Thymus (tissue), 11 donors: ENCODE measurements at regions not wholly inside any gene's neighbourhood (a gene's known extent, or its start where the extent isn't known, plus 50 kb on each side); places are given as distances from the start of the nearest gene placed in this dataset.

ENCODE experiments used
- DNase-seq, 9 donors: peaks; one replicate each; pipeline ENCODE4 v3.0.0-alpha.2; 2013; ENCODE audit warnings: low spot score in 9 of 9, low read depth in 6 of 9, missing footprints in 1 of 9
- H3K27ac ChIP-seq, 2 donors: one replicate each; pipeline ENCODE4 v1.5.1; 2013; ENCODE audit warnings: control low read depth in 1 of 2, low read depth in 1 of 2, low read length in 1 of 2, mild to moderate bottlenecking in 1 of 2, moderate library complexity in 1 of 2
- H3K27me3 ChIP-seq, 2 donors: one replicate each; pipeline ENCODE4 v1.5.1; 2013; ENCODE audit warnings: low read length in 1 of 2; ENCODE audit not compliant: control insufficient read depth in 2 of 2, insufficient read depth in 1 of 2
- H3K36me3 ChIP-seq, 2 donors: one replicate each; pipeline ENCODE4 v1.5.1; 2013; ENCODE audit warnings: low read length in 1 of 2, mild to moderate bottlenecking in 1 of 2, moderate library complexity in 1 of 2; ENCODE audit not compliant: control insufficient read depth in 2 of 2, insufficient read depth in 2 of 2
- H3K4me1 ChIP-seq, 2 donors: one replicate each; pipeline ENCODE4 v1.5.1; 2013; ENCODE audit warnings: low read length in 2 of 2; ENCODE audit not compliant: control insufficient read depth in 2 of 2, insufficient read depth in 2 of 2
- H3K4me3 ChIP-seq, 2 donors: one replicate each; pipeline ENCODE4 v1.5.1; 2013; ENCODE audit warnings: low read length in 2 of 2, control low read depth in 1 of 2, mild to moderate bottlenecking in 1 of 2
- H3K9me3 ChIP-seq, 2 donors: one replicate each; pipeline ENCODE4 v1.5.1; 2013; ENCODE audit warnings: low read length in 1 of 2, mild to moderate bottlenecking in 1 of 2; ENCODE audit not compliant: control insufficient read depth in 2 of 2, insufficient read depth in 1 of 2
- WGBS: extraction: QIAGEN DNeasy Blood & Tissue Kit; methylation state at CpG from one replicate; pipeline ENCODE4 v1.1.7; 2013; 5-methylcytosine and 5-hydroxymethylcytosine counted together
- donor health status: healthy.

- no peak overlapping the region for H3K4me3 ChIP-seq
- no peak for DNase-seq
- no peaks in the 10 kb centered on the region for H3K36me3 ChIP-seq
- H3K9me3 ChIP-seq: no peaks in the 10 kb centered on the region
- no peak overlapping the region for H3K27ac ChIP-seq
- 38% methylated on average over 1 of the region's 1 CpG for WGBS
- no peaks in the 10 kb centered on the region for H3K4me1 ChIP-seq
- no peaks in the 10 kb centered on the region for H3K27me3 ChIP-seq
These were observed 217.6 kb upstream of the FOXQ1 start for GRCh38 chr6:1094306-1094705.

- no peak overlapping the region for H3K4me3 ChIP-seq
- H3K27me3 ChIP-seq: no peaks in the 10 kb centered on the region
- H3K27ac ChIP-seq: no peak overlapping the region
- no peaks in the 10 kb centered on the region for H3K9me3 ChIP-seq
- WGBS: 67% methylated on average over 3 of the region's 3 CpGs
- H3K36me3 ChIP-seq: no peaks in the 10 kb centered on the region
- no peak for DNase-seq
- H3K4me1 ChIP-seq: no peaks in the 10 kb centered on the region
These were observed 220.0 kb upstream of the FOXQ1 start for GRCh38 chr6:1091900-1092299.

- Histone ChIP-seq H3K27ac (no peak overlapping the region), H3K36me3 (no peaks in the 10 kb centered on the region), H3K27me3 (no peaks in the 10 kb centered on the region), H3K4me1 (no peaks in the 10 kb centered on the region), H3K4me3 (no peak overlapping the region), H3K9me3 (no peaks in the 10 kb centered on the region)
- no peak for DNase-seq
- WGBS: 98% methylated on average over 1 of the region's 1 CpG
These were observed 222.0 kb upstream of the FOXQ1 start for GRCh38 chr6:1089859-1090258.

GRCh38 chr6:1088492-1089001 is 223.4 kb upstream of the FOXQ1 start:
- no peak for DNase-seq
- H3K36me3 ChIP-seq: no peaks in the 10 kb centered on the region
- H3K4me3 ChIP-seq: no peak overlapping the region
- WGBS: 78% methylated on average over 5 of the region's 5 CpGs
- no peaks in the 10 kb centered on the region for H3K4me1 ChIP-seq
- no peaks in the 10 kb centered on the region for H3K9me3 ChIP-seq
- H3K27ac ChIP-seq: no peak overlapping the region
- H3K27me3 ChIP-seq: no peaks in the 10 kb centered on the region

GRCh38 chr6:1087154-1087843 is 224.6 kb upstream of the FOXQ1 start:
- no peaks in the 10 kb centered on the region for H3K36me3 ChIP-seq
- H3K27ac ChIP-seq: no peak overlapping the region
- H3K9me3 ChIP-seq: no peaks in the 10 kb centered on the region
- no peaks in the 10 kb centered on the region for H3K27me3 ChIP-seq
- DNase-seq: no peak
- WGBS: 78% methylated on average over 11 of the region's 11 CpGs
- no peak overlapping the region for H3K4me3 ChIP-seq
- H3K4me1 ChIP-seq: no peaks in the 10 kb centered on the region

GRCh38 chr6:1086446-1087153 is 225.3 kb upstream of the FOXQ1 start:
- Histone ChIP-seq H3K4me1 (no peaks in the 10 kb centered on the region), H3K9me3 (no peaks in the 10 kb centered on the region), H3K27ac (no peak overlapping the region), H3K4me3 (no peak overlapping the region), H3K27me3 (no peaks in the 10 kb centered on the region), H3K36me3 (no peaks in the 10 kb centered on the region)
- WGBS: 90% methylated on average over 10 of the region's 10 CpGs
- DNase-seq: no peak

GRCh38 chr6:1082285-1082935 is 229.5 kb upstream of the FOXQ1 start:
- Histone ChIP-seq H3K9me3 (no peaks in the 10 kb centered on the region), H3K36me3 (no peaks in the 10 kb centered on the region), H3K27me3 (no peaks in the 10 kb centered on the region), H3K4me3 (no peak overlapping the region), H3K27ac (no peak overlapping the region), H3K4me1 (no peaks in the 10 kb centered on the region)
- DNase-seq: no peak
- WGBS: 74% methylated on average over 11 of the region's 11 CpGs

GRCh38 chr6:1081551-1082284 is 230.2 kb upstream of the FOXQ1 start:
- WGBS: 84% methylated on average over 7 of the region's 7 CpGs
- Histone ChIP-seq H3K27me3 (no peaks in the 10 kb centered on the region), H3K27ac (no peak overlapping the region), H3K36me3 (no peaks in the 10 kb centered on the region), H3K4me3 (no peak overlapping the region), H3K9me3 (no peaks in the 10 kb centered on the region), H3K4me1 (no peaks in the 10 kb centered on the region)
- DNase-seq: no peak
